ENCODE measurements at regions not wholly inside any gene's neighbourhood (a gene's known extent, or its start where the extent isn't known, plus 50 kb on each side); places are given as distances from the start of the nearest gene placed in this dataset.
"Not testable (repeated sequence)": the region's sequence is repeated elsewhere in the genome, so short reads cannot be mapped to it uniquely, and the experiment has no call there.

GRCh38 chrX:121831601-121832000, 784.2 kb downstream of the GLUD2 start:
- no peak for DNase-seq (ENCODE audit: low read depth in 4 of 4, low spot score in 3 of 4)

- DNase-seq (ENCODE audit: low read depth in 4 of 4, low spot score in 3 of 4) = no peak
These were observed 785.0 kb downstream of the GLUD2 start for GRCh38 chrX:121832446-121832845.

GRCh38 chrX:121836000-121836399, 788.6 kb downstream of the GLUD2 start:
- peak in 1 of 4 donors; percentile 0 for DNase-seq (ENCODE audit: low read depth in 4 of 4, low spot score in 3 of 4)

- DNase-seq (ENCODE audit: low read depth in 4 of 4, low spot score in 3 of 4) = no peak
These were observed 803.6 kb downstream of the GLUD2 start for GRCh38 chrX:121851033-121851432.

- DNase-seq (ENCODE audit: low read depth in 4 of 4, low spot score in 3 of 4) = no peak
These were observed 806.6 kb downstream of the GLUD2 start for GRCh38 chrX:121853762-121854613.

- no peak for DNase-seq (ENCODE audit: low read depth in 4 of 4, low spot score in 3 of 4)
These were observed 807.2 kb downstream of the GLUD2 start for GRCh38 chrX:121854614-121854911.

- no peak for DNase-seq (ENCODE audit: low read depth in 4 of 4, low spot score in 3 of 4)
These were observed 811.6 kb downstream of the GLUD2 start for GRCh38 chrX:121858867-121859647.

- no peak for DNase-seq (ENCODE audit: low read depth in 4 of 4, low spot score in 3 of 4)
These were observed 816.6 kb downstream of the GLUD2 start for GRCh38 chrX:121863976-121864375.

GRCh38 chrX:121864561-121864960, 817.2 kb downstream of the GLUD2 start:
- DNase-seq (ENCODE audit: low read depth in 4 of 4, low spot score in 3 of 4) = no peak

GRCh38 chrX:121869876-121870477, 822.6 kb downstream of the GLUD2 start:
- no peak for DNase-seq (ENCODE audit: low read depth in 4 of 4, low spot score in 3 of 4)

GRCh38 chrX:121871122-121871521, 823.7 kb downstream of the GLUD2 start:
- no peak for DNase-seq (ENCODE audit: low read depth in 4 of 4, low spot score in 3 of 4)

- DNase-seq (ENCODE audit: low read depth in 4 of 4, low spot score in 3 of 4) = no peak
These were observed 828.9 kb downstream of the GLUD2 start for GRCh38 chrX:121876305-121876704.

GRCh38 chrX:121877337-121877736, 829.9 kb downstream of the GLUD2 start:
- not testable (repeated sequence) for DNase-seq (ENCODE audit: low read depth in 4 of 4, low spot score in 3 of 4)

GRCh38 chrX:121886557-121886956, 839.1 kb downstream of the GLUD2 start:
- no peak for DNase-seq (ENCODE audit: low read depth in 4 of 4, low spot score in 3 of 4)

- DNase-seq (ENCODE audit: low read depth in 4 of 4, low spot score in 3 of 4) = no peak
These were observed 847.3 kb downstream of the GLUD2 start for GRCh38 chrX:121894756-121895155.

GRCh38 chrX:121902463-121902862, 855.1 kb downstream of the GLUD2 start:
- no peak for DNase-seq (ENCODE audit: low read depth in 4 of 4, low spot score in 3 of 4)

GRCh38 chrX:121903961-121904360, 856.6 kb downstream of the GLUD2 start:
- DNase-seq (ENCODE audit: low read depth in 4 of 4, low spot score in 3 of 4) = no peak

- DNase-seq (ENCODE audit: low read depth in 4 of 4, low spot score in 3 of 4) = no peak
These were observed 873.8 kb downstream of the GLUD2 start for GRCh38 chrX:121921258-121921657.

- DNase-seq (ENCODE audit: low read depth in 4 of 4, low spot score in 3 of 4) = no peak
These were observed 884.2 kb downstream of the GLUD2 start for GRCh38 chrX:121931567-121931966.

GRCh38 chrX:121932688-121933087, 885.3 kb downstream of the GLUD2 start:
- no peak for DNase-seq (ENCODE audit: low read depth in 4 of 4, low spot score in 3 of 4)

GRCh38 chrX:121949041-121949760, 901.8 kb downstream of the GLUD2 start:
- no peak for DNase-seq (ENCODE audit: low read depth in 4 of 4, low spot score in 3 of 4)

Data from right renal pelvis (tissue), 4 donors.